GM21526 (cell line): ENCODE measurements at regions not wholly inside any gene's neighbourhood (a gene's known extent, or its start where the extent isn't known, plus 50 kb on each side); places are given as distances from the start of the nearest gene placed in this dataset.
"Not testable (repeated sequence)": the region's sequence is repeated elsewhere in the genome, so short reads cannot be mapped to it uniquely, and the experiment has no call there.

Experiments used
- ATAC-seq: cut with Tn5 transposase; IDR thresholded peaks from one replicate; pipeline ENCODE4 v1.9.1; 2021; ENCODE audit warnings: moderate library complexity; ENCODE audit not compliant: unreplicated experiment, low FRiP score

- ATAC-seq: no peak
Observed at GRCh38 chr2:145007093-145007959, 487.4 kb upstream of the ZEB2 start.

GRCh38 chr2:145002624-145003023 is 482.7 kb upstream of the ZEB2 start:
- ATAC-seq: no peak

- ATAC-seq: no peak
Observed at GRCh38 chr2:145000376-145000775, 480.5 kb upstream of the ZEB2 start.

GRCh38 chr2:144999936-145000335 is 480.0 kb upstream of the ZEB2 start:
- no peak for ATAC-seq

GRCh38 chr2:144999071-144999875 is 479.4 kb upstream of the ZEB2 start:
- ATAC-seq: no peak

- no peak for ATAC-seq
Observed at GRCh38 chr2:144998435-144998834, 478.5 kb upstream of the ZEB2 start.

- ATAC-seq: no peak
Observed at GRCh38 chr2:144996225-144996795, 476.4 kb upstream of the ZEB2 start.

- no peak for ATAC-seq
Observed at GRCh38 chr2:144995482-144995881, 475.6 kb upstream of the ZEB2 start.

GRCh38 chr2:144990661-144991060 is 470.7 kb upstream of the ZEB2 start:
- no peak for ATAC-seq

GRCh38 chr2:144989579-144990270 is 469.8 kb upstream of the ZEB2 start:
- no peak for ATAC-seq

- no peak for ATAC-seq
Observed at GRCh38 chr2:144988591-144988990, 468.7 kb upstream of the ZEB2 start.

- ATAC-seq: no peak
Observed at GRCh38 chr2:144986691-144987090, 466.8 kb upstream of the ZEB2 start.

- ATAC-seq: no peak
Observed at GRCh38 chr2:144984038-144984437, 464.1 kb upstream of the ZEB2 start.

GRCh38 chr2:144983107-144983506 is 463.2 kb upstream of the ZEB2 start:
- ATAC-seq: no peak

GRCh38 chr2:144982481-144982880 is 462.6 kb upstream of the ZEB2 start:
- ATAC-seq: no peak

GRCh38 chr2:144975881-144976280 is 456.0 kb upstream of the ZEB2 start:
- ATAC-seq: no peak

- no peak for ATAC-seq
Observed at GRCh38 chr2:144972676-144973075, 452.8 kb upstream of the ZEB2 start.

- ATAC-seq: no peak
Observed at GRCh38 chr2:144971786-144972335, 451.9 kb upstream of the ZEB2 start.

- not testable (repeated sequence) for ATAC-seq
Observed at GRCh38 chr2:144970410-144970809, 450.5 kb upstream of the ZEB2 start.

GRCh38 chr2:144969564-144969963 is 449.6 kb upstream of the ZEB2 start:
- not testable (repeated sequence) for ATAC-seq
